ENCODE measurements at regions not wholly inside any gene's neighbourhood (a gene's known extent, or its start where the extent isn't known, plus 50 kb on each side); places are given as distances from the start of the nearest gene placed in this dataset.

DNA sequence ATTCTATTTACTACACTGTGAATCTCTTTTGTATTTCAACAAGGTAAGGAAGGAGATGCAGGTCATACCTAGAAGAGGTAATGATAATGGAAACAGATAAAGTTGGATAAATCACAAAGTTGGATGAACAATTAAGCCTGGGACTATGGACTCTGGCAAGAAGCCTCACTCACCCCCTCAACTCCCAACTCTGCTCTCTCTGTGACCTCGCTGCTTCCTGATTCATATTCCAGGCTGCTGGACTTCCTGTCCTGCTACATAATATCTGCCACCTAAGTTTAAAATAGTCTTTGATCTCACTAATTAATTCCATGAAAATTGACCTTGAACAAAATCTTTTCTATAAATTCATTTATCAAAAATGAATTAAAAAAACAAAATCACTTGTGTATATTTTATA lies 215.3 kb downstream of the CALCRL start:
- Histone ChIP-seq H4K20me1 (no peaks in the 10 kb centered on the region), H3K9ac (no peak overlapping the region), H3K36me3 (no peaks in the 10 kb centered on the region), H3K9me3 (no peaks in the 10 kb centered on the region), H3K4me2 (no peak overlapping the region), H3K4me1 (no peaks in the 10 kb centered on the region), H3K27ac (no peak overlapping the region), H3K4me3 (no peak overlapping the region), H3K27me3 (no peaks in the 10 kb centered on the region)
- no peak for TF ChIP-seq Cebpa-rat (IDR thresholded peaks at IDR 0.05)

DNA sequence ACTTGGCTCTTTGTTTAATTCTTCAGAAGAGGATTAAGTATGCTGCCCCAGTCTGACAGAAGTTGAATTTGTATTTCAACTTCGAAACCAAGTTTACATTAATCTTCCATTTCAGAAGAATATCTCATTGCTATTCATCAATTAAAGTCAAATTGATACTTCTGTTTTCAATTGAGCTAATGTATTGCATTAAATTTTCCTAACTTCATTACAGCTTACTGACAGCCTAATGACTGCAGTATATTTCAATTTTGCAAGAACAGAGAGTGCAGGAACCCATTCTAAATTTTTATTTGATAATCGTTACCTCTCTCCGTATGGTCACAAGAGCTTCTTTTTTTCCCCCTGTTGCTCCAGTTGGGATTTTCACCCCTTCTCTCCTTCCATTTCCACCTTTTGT lies 218.0 kb downstream of the CALCRL start:
- no peak overlapping the region for H3K4me3 ChIP-seq
- no peak overlapping the region for H3K4me2 ChIP-seq
- no peak for TF ChIP-seq Cebpa-rat (IDR thresholded peaks at IDR 0.05)
- no peaks in the 10 kb centered on the region for H3K36me3 ChIP-seq
- H3K27me3 ChIP-seq = no peaks in the 10 kb centered on the region
- H3K4me1 ChIP-seq = no peaks in the 10 kb centered on the region
- H3K9ac ChIP-seq = no peak overlapping the region
- H3K27ac ChIP-seq = no peak overlapping the region
- no peaks in the 10 kb centered on the region for H3K9me3 ChIP-seq
- no peaks in the 10 kb centered on the region for H4K20me1 ChIP-seq

DNA sequence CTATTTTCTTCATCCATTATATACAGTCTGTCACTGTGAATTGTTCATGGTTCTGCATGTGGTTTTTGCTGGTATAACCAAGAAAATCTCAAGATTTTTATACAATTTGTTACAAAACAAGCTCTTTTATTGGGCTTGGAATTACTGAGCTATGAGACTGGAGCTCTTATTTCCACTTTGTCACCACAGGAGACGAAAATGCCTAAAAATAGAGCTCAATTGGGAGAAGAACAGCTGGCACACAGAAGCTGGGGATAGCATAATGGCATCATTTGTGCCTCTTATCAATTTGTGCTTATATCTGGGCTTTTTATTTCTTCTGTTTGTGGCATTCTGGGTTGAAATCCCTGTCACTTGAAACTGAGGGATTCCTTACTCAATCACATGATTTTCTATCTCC lies 219.1 kb downstream of the CALCRL start:
- Histone ChIP-seq H3K27ac (no peak overlapping the region), H3K4me1 (no peaks in the 10 kb centered on the region), H3K9me3 (no peaks in the 10 kb centered on the region), H4K20me1 (no peaks in the 10 kb centered on the region), H3K27me3 (no peaks in the 10 kb centered on the region), H3K4me2 (no peak overlapping the region), H3K36me3 (no peaks in the 10 kb centered on the region), H3K9ac (no peak overlapping the region), H3K4me3 (no peak overlapping the region)
- no peak for TF ChIP-seq Cebpa-rat (IDR thresholded peaks at IDR 0.05)

DNA sequence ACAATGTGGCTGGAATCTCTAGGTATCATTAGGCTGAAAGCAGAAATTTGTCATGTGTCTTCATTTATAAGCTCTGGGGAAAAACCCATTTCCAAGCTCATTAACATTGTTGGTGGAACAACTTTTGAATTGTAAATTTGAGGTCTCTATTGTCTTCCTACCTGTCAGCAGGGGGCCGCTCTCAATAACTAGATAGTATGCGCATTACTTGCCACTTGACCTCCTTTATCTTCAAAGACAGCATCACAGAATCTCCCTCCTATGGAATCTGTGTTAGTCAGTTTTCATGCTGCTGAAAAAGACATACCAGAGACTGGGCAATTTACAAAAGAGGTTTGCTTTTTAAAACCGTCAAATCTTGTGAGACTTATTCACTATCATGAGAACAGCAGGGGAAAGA lies 223.1 kb downstream of the CALCRL start:
- H3K36me3 ChIP-seq = no peaks in the 10 kb centered on the region
- no peaks in the 10 kb centered on the region for H3K4me1 ChIP-seq
- TF ChIP-seq Cebpa-rat (IDR thresholded peaks at IDR 0.05) = no peak
- no peaks in the 10 kb centered on the region for H4K20me1 ChIP-seq
- H3K9me3 ChIP-seq = no peaks in the 10 kb centered on the region
- H3K27me3 ChIP-seq = no peaks in the 10 kb centered on the region
- H3K27ac ChIP-seq = no peak overlapping the region
- no peak overlapping the region for H3K9ac ChIP-seq
- no peak overlapping the region for H3K4me3 ChIP-seq
- no peak overlapping the region for H3K4me2 ChIP-seq

- Histone ChIP-seq H3K9ac (no peak overlapping the region), H3K9me3 (no peaks in the 10 kb centered on the region)
These were observed 228.0 kb downstream of the CALCRL start for GRCh38 chr2:187220071-187220470.

GRCh38 chr2:187215532-187216240 lies 232.4 kb downstream of the CALCRL start:
- TF ChIP-seq Cebpa-rat (IDR thresholded peaks at IDR 0.05) = no peak
- no peaks in the 10 kb centered on the region for H3K4me1 ChIP-seq
- no peak overlapping the region for H3K9ac ChIP-seq
- H3K4me2 ChIP-seq = no peak overlapping the region
- H3K9me3 ChIP-seq = peaks cover 3% of the 10 kb centered on the region; the same call in 1 of the 2 replicates
- no peaks in the 10 kb centered on the region for H3K36me3 ChIP-seq
- H3K27me3 ChIP-seq = no peaks in the 10 kb centered on the region
- H3K4me3 ChIP-seq = no peak overlapping the region
- no peaks in the 10 kb centered on the region for H4K20me1 ChIP-seq
- no peak overlapping the region for H3K27ac ChIP-seq

More at GRCh38 chr2:187220071-187220470, 228.0 kb downstream of the CALCRL start:
- H3K4me3 ChIP-seq = no peak overlapping the region
- no peak overlapping the region for H3K27ac ChIP-seq
- no peaks in the 10 kb centered on the region for H3K27me3 ChIP-seq
- no peaks in the 10 kb centered on the region for H4K20me1 ChIP-seq
- no peak overlapping the region for H3K4me2 ChIP-seq
- no peak for TF ChIP-seq Cebpa-rat (IDR thresholded peaks at IDR 0.05)
- H3K4me1 ChIP-seq = no peaks in the 10 kb centered on the region
- H3K36me3 ChIP-seq = no peaks in the 10 kb centered on the region

DNA sequence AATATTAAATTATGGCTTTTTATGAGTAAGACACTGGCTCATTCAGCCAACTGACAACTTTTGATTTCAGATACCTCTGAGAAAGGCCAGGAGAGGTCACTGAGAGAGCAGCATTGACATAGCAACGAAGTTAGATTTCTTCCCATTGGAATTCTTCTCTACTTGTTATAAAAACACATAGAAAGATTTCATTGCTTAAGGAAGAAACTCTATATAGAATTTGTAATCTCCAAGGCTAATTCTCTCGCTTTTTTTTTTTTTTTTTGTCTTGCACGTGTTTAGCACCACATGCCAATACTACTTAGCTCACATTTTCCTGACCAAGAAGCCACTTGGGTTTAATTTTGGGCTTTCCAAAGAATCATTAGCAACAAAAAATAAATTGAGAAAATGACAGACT lies 233.7 kb downstream of the CALCRL start:
- no peaks in the 10 kb centered on the region for H3K27me3 ChIP-seq
- no peak overlapping the region for H3K9ac ChIP-seq
- H3K27ac ChIP-seq = no peak overlapping the region
- no peaks in the 10 kb centered on the region for H3K4me1 ChIP-seq
- H3K4me2 ChIP-seq = no peak overlapping the region
- H3K9me3 ChIP-seq = peaks cover 3% of the 10 kb centered on the region; the same call in 1 of the 2 replicates
- H4K20me1 ChIP-seq = no peaks in the 10 kb centered on the region
- no peak overlapping the region for H3K4me3 ChIP-seq
- TF ChIP-seq Cebpa-rat (IDR thresholded peaks at IDR 0.05) = no peak
- H3K36me3 ChIP-seq = no peaks in the 10 kb centered on the region

DNA sequence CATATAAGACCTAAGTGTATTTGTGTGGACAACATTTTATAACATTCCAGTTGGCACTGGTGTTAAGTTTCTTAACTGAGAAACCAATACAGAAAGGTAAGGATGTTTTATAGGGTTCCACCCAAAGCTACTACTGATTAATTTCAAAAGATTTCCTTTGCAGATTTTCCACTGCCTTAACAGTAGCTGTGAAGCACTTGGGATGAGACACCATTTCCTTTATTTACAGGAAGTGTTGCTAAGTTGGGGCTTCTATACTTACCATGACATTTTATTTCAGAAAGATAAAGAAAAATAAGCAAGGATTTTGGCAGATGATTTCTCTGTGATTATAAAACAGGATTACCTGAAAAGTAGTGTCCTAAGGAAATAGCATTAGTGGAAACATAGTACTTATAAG lies 234.3 kb downstream of the CALCRL start:
- H3K27ac ChIP-seq = no peak overlapping the region

GRCh38 chr2:187210726-187211125 lies 237.3 kb downstream of the CALCRL start:
- H3K4me2 ChIP-seq = no peak overlapping the region
- H3K27ac ChIP-seq = no peak overlapping the region
- H3K4me3 ChIP-seq = no peak overlapping the region
- no peaks in the 10 kb centered on the region for H3K36me3 ChIP-seq
- no peaks in the 10 kb centered on the region for H3K27me3 ChIP-seq
- no peak overlapping the region for H3K9ac ChIP-seq
- H3K9me3 ChIP-seq = peaks cover 3% of the 10 kb centered on the region; the same call in 1 of the 2 replicates
- no peaks in the 10 kb centered on the region for H4K20me1 ChIP-seq
- H3K4me1 ChIP-seq = no peaks in the 10 kb centered on the region
- TF ChIP-seq Cebpa-rat (IDR thresholded peaks at IDR 0.05) = no peak

More for the DNA sequence above, 234.3 kb downstream of the CALCRL start:
- H3K4me1 ChIP-seq = no peaks in the 10 kb centered on the region
- no peaks in the 10 kb centered on the region for H3K27me3 ChIP-seq
- no peaks in the 10 kb centered on the region for H4K20me1 ChIP-seq
- no peaks in the 10 kb centered on the region for H3K36me3 ChIP-seq
- H3K9me3 ChIP-seq = peaks cover 3% of the 10 kb centered on the region; the same call in 1 of the 2 replicates
- no peak overlapping the region for H3K4me2 ChIP-seq
- H3K9ac ChIP-seq = no peak overlapping the region
- H3K4me3 ChIP-seq = no peak overlapping the region
- TF ChIP-seq Cebpa-rat (IDR thresholded peaks at IDR 0.05) = no peak

GRCh38 chr2:187208199-187208785 lies 239.8 kb downstream of the CALCRL start:
- no peaks in the 10 kb centered on the region for H3K4me1 ChIP-seq
- TF ChIP-seq Cebpa-rat (IDR thresholded peaks at IDR 0.05) = no peak
- no peak overlapping the region for H3K27ac ChIP-seq
- no peaks in the 10 kb centered on the region for H4K20me1 ChIP-seq
- no peak overlapping the region for H3K4me3 ChIP-seq
- no peaks in the 10 kb centered on the region for H3K27me3 ChIP-seq
- no peak overlapping the region for H3K9ac ChIP-seq
- H3K4me2 ChIP-seq = no peak overlapping the region
- peaks cover 3% of the 10 kb centered on the region; the same call in 1 of the 2 replicates for H3K9me3 ChIP-seq
- no peaks in the 10 kb centered on the region for H3K36me3 ChIP-seq
